ENCODE measurements at regions not wholly inside any gene's neighbourhood (a gene's known extent, or its start where the extent isn't known, plus 50 kb on each side); places are given as distances from the start of the nearest gene placed in this dataset.
"Not testable (repeated sequence)": the region's sequence is repeated elsewhere in the genome, so short reads cannot be mapped to it uniquely, and the experiment has no call there.

- DNase-seq (ENCODE audit: low spot score) = not testable (repeated sequence)
Measured at GRCh38 chr1:245102149-245102548, 52.6 kb upstream of the KIF26B start.

- peak; percentile 25 for DNase-seq (ENCODE audit: low spot score)
Measured at GRCh38 chr1:245099401-245099800, 55.4 kb upstream of the KIF26B start.

GRCh38 chr1:245098924-245099323, 55.9 kb upstream of the KIF26B start:
- no peak for DNase-seq (ENCODE audit: low spot score)

- DNase-seq (ENCODE audit: low spot score) = no peak
Measured at GRCh38 chr1:245096311-245097066, 58.3 kb upstream of the KIF26B start.

GRCh38 chr1:245095903-245096302, 58.9 kb upstream of the KIF26B start:
- DNase-seq (ENCODE audit: low spot score) = no peak

- DNase-seq (ENCODE audit: low spot score) = no peak
Measured at GRCh38 chr1:245094954-245095353, 59.8 kb upstream of the KIF26B start.

GRCh38 chr1:245094092-245094491, 60.7 kb upstream of the KIF26B start:
- DNase-seq (ENCODE audit: low spot score) = no peak

GRCh38 chr1:245092638-245092976, 62.2 kb upstream of the KIF26B start:
- no peak for DNase-seq (ENCODE audit: low spot score)

- peak; percentile 76 for DNase-seq (ENCODE audit: low spot score)
Measured at GRCh38 chr1:245091818-245092637, 62.8 kb upstream of the KIF26B start.

- DNase-seq (ENCODE audit: low spot score) = no peak
Measured at GRCh38 chr1:245091171-245091621, 63.6 kb upstream of the KIF26B start.

GRCh38 chr1:245090491-245091090, 64.2 kb upstream of the KIF26B start:
- no peak for DNase-seq (ENCODE audit: low spot score)

GRCh38 chr1:245087723-245088122, 67.1 kb upstream of the KIF26B start:
- DNase-seq (ENCODE audit: low spot score) = no peak

GRCh38 chr1:245086389-245086969, 68.3 kb upstream of the KIF26B start:
- DNase-seq (ENCODE audit: low spot score) = no peak

GRCh38 chr1:245085508-245086095, 69.2 kb upstream of the KIF26B start:
- DNase-seq (ENCODE audit: low spot score) = peak; percentile 68

- DNase-seq (ENCODE audit: low spot score) = no peak
Measured at GRCh38 chr1:245084551-245084950, 70.2 kb upstream of the KIF26B start.

GRCh38 chr1:245079021-245079609, 75.7 kb upstream of the KIF26B start:
- peak; percentile 40 for DNase-seq (ENCODE audit: low spot score)

- no peak for DNase-seq (ENCODE audit: low spot score)
Measured at GRCh38 chr1:245074898-245075297, 79.9 kb upstream of the KIF26B start.

- no peak for DNase-seq (ENCODE audit: low spot score)
Measured at GRCh38 chr1:245074232-245074747, 80.5 kb upstream of the KIF26B start.

GRCh38 chr1:245070836-245071615, 83.8 kb upstream of the KIF26B start:
- no peak for DNase-seq (ENCODE audit: low spot score)

GRCh38 chr1:245067257-245067656, 87.5 kb upstream of the KIF26B start:
- no peak for DNase-seq (ENCODE audit: low spot score)
